Upper lobe of left lung (tissue), 4 donors: ENCODE measurements at regions not wholly inside any gene's neighbourhood (a gene's known extent, or its start where the extent isn't known, plus 50 kb on each side); places are given as distances from the start of the nearest gene placed in this dataset.

ENCODE experiments used
- POLR2A ChIP-seq, 4 donors: fragments of 450-650 bp; IDR thresholded peaks; one replicate each; pipeline ENCODE4 v1.5.1; 2016 to 2017; ENCODE audit warnings: antibody characterized with exemption in 4 of 4, mild to moderate bottlenecking in 2 of 4
- POLR2AphosphoS5 ChIP-seq, 2 donors: sonication (generic); formaldehyde crosslinking; IDR thresholded peaks; one replicate each; pipeline ENCODE4 v1.5.1; 2017; ENCODE audit warnings: antibody characterized with exemption in 2 of 2
- TF ChIP-seq, protein P1 (sequence below), 6 experiments: fragments of 450-650 bp in 4 of 6; fragments of 200-600 bp in 2 of 6; sonication (generic) in 2 of 6; IDR thresholded peaks; one replicate each; pipeline ENCODE4 v1.5.1; 2016 to 2019; ENCODE audit warnings: antibody characterized with exemption in 6 of 6

DNA sequence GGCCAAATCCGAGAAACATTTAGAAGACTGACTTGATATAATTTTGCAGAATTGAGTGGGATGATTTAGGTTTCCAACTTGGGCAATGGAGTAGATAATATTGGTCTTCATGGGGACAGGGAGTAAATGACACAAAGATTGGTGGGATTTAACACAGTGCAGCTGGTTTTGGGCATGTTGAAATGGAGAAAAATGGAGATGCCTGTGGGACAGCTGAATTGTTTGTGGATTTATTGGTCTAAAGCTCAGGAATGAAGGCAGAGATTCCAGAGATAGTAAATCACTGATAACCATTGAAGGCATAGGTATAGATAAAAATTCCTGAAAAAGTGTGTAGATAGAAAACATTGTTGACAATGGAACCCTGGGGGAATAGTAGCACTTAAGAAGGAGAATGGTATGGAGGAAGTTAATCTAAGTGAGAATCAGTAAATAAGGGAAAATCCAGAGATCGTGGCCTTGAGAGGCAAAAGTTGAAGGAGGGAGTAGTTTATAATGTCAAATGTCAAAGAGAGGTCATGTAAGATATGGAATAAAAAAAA lies 120.9 kb upstream of the ATP2B1 start:
- TF ChIP-seq, protein P1, sequence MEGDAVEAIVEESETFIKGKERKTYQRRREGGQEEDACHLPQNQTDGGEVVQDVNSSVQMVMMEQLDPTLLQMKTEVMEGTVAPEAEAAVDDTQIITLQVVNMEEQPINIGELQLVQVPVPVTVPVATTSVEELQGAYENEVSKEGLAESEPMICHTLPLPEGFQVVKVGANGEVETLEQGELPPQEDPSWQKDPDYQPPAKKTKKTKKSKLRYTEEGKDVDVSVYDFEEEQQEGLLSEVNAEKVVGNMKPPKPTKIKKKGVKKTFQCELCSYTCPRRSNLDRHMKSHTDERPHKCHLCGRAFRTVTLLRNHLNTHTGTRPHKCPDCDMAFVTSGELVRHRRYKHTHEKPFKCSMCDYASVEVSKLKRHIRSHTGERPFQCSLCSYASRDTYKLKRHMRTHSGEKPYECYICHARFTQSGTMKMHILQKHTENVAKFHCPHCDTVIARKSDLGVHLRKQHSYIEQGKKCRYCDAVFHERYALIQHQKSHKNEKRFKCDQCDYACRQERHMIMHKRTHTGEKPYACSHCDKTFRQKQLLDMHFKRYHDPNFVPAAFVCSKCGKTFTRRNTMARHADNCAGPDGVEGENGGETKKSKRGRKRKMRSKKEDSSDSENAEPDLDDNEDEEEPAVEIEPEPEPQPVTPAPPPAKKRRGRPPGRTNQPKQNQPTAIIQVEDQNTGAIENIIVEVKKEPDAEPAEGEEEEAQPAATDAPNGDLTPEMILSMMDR (IDR thresholded peaks at IDR 0.05) = no peak
- TF ChIP-seq POLR2A (IDR thresholded peaks at IDR 0.05) (no peak), POLR2AphosphoS5 (IDR thresholded peaks at IDR 0.05) (no peak)
